ENCODE measurements at regions not wholly inside any gene's neighbourhood (a gene's known extent, or its start where the extent isn't known, plus 50 kb on each side); places are given as distances from the start of the nearest gene placed in this dataset.
"Not testable (repeated sequence)": the region's sequence is repeated elsewhere in the genome, so short reads cannot be mapped to it uniquely, and the experiment has no call there.

DNA sequence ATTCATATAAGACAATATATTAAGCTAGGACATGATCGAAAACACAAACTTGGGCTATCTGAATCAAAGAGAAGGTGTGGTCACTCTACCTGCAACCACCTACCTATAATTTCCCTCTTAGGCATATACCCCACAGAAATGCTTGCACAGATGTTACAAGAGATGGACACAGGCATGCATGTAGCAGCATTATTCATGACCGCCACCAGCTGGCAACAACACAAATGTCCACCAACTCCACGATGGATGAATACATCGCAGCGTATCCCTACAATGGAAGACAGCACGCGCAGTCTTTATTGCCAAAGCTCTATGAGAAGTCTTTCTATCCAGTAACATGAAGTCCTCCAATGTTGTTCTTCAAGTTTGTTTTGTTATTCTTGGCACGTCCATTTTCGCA, 90.8 kb downstream of the ARL4C start:
- no peak for DNase-seq

DNA sequence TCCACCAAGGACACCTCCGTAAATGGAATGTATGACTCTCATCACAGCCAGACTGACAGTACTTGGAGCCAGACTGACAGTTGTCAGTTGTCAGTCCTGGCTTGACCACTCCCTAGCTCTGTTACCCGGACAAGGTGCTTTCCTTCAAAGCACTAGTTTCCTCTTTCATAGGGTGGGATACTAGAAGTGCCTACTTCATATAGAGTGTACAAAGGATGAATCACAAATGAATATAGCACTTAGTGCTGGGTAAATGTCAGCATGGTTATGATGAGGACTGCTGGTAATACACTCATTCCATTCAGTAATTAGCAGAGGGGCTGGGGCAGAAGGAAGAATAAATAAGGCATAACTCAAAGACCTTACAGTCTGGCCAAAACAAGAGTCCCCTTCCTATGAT, 91.4 kb downstream of the ARL4C start:
- DNase-seq: no peak

DNA sequence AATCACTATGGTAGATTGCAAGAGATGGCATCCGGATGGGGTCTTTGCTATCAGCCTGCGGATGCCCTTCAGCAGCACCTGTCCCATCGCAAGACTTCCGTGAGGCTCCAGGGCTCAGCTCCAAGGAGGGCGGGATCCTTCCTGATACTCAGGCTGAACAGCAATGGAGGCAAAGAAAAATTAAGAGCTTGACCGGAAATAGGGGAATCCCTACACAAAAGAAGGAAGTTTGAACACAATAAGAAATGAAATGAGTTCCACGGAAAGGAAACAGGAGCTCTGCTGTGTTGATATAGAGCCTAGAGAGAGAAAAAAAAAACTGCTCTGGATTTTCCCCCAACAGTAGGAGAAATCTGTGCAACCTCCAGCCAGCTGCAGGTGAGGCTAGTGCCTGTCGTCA, 91.9 kb downstream of the ARL4C start:
- no peak for DNase-seq

DNA sequence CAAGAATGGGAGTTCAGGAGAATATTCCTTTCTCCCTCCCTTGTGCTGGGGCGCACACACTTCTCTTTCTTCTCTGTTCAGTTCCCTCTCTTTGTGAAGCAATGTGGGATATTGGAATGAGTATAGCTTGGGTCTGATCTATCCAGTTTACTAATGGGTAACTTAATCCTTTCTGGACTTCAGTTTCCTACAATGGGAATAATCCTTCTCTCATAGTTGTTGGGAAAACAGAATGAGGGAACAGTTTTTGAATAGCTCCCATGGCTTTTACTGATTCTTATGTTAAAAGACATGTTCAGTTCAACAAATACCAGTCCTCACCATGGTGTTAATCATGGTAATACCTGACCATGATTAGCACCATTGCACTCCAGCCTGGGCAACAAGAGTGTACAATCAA, 93.1 kb downstream of the ARL4C start:
- no peak for DNase-seq

DNA sequence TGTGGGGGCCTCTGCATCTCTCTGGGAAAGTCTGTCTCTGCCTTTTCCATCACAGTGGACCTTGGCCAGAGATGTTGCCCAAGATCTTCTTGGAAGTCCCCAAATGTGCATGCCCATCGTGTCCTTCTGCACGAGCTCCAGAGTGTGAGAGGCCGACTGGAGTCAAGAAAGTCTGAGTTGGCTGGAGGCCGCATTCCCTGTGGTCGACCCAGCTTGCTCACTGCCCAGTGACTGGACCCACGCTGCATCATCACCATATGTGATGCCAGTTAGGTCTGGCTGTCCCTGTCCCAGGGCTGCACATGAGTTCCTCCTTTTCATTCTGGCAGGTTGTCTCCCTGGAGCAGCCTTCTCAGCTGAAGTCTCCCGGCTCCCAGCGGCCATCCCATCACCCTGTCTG, 93.8 kb downstream of the ARL4C start:
- no peak for DNase-seq

DNA sequence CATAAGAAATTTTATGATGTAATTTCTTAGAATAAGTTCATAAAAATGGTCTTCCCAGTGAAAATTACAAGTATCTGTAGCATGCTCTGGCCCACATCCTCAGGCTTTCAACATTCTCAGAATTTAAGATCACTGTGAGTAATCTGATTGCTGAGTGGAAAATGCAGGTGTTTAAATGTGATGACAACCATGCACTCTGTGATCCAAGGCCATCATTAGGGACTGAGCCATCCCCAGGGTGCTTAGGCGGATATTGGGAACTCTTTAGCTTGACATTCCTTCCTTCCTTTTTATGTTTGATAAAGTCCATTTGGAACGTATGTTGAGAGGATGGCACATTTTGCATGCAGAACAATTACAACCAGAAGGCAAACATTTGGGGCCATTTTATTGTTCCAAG, 95.5 kb downstream of the ARL4C start:
- no peak for DNase-seq

DNA sequence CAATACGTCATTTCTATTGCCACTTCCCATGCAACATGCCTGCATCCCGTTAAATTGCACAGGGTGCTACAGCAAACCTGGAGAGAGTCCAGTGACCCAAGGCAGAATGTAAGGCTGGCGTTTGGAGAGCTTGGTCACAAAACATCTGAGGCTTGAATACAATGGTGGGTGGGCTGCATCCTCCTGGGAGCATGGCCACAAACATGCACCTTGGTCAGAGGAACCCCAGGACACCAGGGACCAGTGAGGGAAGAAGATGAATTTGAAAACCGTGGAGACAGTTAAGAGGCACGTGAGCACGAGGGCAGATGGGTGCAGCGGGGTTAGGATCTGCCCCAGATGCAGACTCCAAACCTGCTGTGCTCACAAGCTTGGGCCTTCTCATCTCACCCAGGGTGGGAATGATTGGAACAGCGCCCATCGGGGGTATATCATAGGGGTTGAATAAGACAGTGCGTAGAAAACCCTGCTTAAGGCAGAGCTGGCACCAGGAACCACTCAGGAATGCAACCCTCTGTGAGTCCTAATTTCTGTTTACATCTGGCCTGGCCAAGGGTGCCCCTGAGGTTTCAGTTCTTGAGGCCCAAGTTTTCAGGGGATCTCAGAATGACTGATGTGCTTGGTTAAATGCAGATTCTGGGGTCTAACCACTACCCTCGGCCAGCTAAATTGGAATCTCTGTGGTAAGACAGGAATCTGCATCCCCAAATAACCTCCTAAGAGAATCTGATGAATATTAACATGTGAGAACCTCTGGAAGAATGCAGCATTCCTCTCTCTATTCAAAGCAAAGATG, 97.2 kb downstream of the ARL4C start:
- no peak for DNase-seq

DNA sequence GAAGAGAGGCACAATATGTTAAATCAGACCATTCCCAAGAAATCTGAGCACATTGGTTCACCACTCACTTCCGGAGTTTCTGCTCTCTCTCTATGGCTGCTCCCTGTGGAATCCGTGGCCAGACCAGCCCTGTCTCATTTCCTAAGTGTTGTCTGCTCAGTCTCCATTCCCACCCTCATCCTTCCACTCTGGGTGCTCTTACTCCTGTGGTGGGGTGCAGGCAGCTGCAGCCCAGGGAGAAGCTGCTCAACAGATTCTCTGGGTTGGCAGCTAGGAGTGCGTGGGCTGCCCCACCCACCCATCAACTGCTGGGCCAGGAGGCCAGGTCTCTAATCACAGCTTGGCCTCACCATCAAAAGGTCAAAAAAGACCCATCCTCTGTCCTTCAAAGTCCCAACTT, 98.3 kb downstream of the ARL4C start:
- DNase-seq: no peak

DNA sequence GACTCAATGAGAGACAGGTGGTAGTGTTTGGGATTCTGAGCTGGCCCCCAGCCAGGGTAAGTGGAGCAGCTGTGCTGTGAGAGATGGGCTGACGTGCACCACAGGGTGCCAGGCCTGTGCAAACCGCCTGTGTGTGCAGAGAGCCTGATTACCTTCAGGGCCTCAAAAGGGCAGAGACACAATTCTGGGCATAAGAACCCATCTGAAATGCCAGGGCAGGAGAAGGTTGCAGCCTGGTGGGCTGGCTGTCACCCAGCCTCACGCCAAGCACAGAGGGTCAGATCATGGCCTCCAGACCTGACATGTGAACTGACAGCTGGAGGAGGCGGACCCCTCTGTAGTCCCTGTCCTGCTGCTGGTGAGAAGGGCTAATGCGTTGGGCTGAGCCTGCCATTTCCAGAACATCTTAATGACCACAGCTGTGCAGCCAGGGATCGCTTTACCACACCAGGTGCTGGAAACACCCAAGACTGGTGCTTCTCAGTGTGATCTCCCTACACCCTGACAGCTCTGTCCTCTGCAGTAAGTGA, 100.9 kb downstream of the ARL4C start:
- no peak for DNase-seq

DNA sequence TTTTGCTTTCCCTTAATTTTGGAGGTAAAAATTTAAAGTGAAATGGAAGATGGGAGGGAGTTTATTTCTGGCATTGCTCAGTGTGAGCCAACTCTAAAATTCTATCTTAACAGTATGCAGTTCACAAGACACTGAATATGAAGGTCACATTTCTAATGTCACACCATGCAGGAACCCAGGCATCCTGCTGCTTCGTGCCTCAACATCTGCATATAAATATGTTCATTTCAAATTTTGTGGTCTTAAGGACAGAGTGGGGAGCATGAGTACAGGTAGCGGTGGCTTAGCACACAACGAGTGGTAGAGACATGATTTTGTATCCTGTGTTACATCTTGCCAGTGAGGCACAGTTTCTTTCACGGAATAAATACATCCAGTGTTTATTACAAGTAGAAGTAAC, 102.4 kb downstream of the ARL4C start:
- DNase-seq: no peak

DNA sequence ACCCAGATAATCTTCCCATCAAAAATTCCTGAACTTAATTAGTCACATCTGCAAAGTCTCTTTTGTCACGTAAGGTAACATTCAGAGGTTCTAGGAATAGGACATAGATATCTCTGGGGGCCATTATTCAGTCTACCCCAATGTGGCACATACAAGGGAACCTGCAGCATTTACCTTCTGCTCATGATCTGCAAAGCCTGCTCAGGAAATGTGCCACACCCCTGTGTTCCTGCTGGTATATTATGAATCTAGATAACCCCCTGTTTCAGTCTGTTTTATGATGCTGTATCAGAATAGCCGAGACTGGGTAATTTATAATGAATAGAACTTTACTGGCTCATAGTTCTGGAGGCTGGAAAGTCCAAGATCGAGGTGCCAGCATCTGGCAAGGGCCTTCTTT, 103.5 kb downstream of the ARL4C start:
- DNase-seq: no peak

DNA sequence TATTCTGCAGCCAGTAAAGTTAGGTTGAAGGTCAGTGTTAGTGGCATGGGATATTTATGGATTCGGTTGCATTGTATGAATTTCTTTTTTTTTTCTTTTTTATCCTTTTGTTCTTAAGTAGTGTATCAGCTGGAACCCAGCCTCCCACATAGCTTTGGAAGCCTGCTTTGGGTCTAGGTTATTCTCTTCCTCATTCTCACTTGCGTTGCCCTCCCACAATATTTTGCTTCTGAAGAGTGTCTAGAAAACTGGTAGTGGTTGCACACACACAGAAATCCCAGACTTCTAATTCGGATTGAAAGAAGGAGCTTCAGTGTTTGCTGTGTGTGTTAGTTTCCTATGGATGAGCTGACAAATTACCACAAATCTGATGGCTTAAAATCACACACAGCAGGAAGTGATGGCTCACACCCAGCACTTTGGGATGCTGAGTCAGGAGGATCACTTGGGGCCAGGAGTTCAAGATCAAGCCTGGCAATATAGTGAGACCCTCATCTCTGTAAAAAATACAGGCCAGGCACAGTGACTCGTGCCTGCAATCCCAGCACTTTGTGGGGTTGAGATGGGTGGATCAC, 104.8 kb downstream of the ARL4C start:
- DNase-seq: no peak

DNA sequence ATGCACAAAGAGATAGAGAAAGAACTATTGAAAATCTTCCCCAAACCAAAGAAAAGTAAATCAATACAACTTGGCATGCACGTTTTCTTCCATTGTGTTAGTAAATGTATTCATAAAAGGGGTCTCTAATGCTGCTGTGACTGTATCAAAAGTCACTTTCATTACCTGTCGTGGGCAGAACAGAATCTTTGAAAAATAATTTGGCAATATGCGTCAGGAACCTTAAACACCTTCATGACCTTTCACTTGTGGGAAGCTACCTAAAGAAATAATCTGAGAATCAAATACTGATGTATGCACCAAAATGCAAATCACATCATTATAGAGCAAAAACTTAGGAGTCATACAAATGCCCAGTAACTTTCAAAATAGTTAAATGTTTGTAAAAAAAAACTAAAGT, 105.3 kb downstream of the ARL4C start:
- DNase-seq: no peak

DNA sequence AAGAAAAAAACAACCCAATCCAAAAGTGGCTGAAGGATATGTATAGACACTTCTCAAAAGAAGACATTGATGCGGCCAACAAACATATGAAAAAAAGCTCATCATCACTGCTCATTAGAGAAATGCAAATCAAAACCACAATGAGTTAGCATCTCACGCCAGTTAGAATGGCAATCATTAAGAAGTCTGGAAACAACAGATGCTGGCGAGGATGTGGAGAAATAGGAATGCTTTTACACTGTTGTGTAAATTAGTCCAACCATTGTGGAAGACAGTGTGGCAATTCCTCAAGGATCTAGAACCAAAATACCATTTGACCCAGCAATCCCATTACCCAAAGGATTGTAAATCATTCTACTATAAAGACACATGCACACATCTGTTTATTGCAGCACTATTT, 107.2 kb downstream of the ARL4C start:
- not testable (repeated sequence) for DNase-seq

DNA sequence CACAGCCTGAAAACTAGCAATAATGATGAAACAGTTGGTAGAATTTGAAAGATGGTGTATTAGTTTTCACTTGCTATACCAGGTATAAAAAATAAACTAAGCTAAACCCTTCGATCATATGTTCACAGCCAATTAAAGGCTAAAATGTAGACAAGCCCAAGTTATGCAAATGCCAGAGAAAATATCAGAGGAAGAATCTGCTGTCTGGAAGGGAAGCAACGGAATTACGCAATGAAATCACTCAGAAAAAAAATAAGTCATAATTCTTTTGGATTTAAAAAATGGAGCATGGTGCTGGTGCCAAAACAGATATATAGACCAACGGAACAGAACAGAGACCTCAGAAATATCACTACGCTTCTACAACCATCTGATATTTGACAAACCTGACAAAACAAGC, 108.3 kb downstream of the ARL4C start:
- no peak for DNase-seq

DNA sequence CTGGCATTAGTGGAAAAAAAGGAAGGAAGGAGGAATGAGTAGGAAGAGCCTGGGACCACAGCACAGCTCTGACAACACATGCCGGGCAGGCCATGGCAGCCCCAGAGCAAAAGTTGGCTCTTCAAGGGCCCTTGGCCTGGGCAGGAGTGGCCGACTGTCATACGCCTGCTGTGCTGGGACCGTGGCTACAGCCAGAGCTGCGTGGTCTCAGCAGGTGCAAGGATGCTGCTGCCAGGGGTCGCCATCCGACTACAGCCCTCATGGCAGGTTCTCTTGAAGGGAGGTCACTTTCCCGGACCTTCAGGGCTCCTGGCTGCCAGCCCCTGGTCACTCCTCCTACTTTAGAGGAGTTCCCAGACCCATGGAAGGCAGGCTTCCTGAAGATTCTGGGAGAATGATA, 109.9 kb downstream of the ARL4C start:
- DNase-seq: no peak

DNA sequence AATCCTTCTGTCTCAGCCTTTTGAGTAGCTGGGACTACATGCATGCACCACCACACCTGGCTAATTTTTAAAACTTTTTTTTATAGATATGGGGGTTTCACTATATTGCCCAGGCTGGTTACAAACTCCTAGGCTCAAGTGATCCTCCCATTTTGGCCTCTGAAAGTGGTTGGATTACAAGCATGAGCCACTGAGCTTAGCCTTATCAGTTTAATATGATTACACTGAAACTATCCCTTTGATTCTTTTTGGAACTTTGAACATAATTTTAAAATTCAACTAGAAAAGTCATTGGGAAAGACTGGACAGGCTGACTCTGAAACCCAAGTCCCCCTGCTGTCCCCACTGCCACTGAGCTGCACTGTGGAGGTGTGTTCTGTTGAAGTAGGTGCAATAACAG, 114.8 kb downstream of the ARL4C start:
- no peak for DNase-seq

DNA sequence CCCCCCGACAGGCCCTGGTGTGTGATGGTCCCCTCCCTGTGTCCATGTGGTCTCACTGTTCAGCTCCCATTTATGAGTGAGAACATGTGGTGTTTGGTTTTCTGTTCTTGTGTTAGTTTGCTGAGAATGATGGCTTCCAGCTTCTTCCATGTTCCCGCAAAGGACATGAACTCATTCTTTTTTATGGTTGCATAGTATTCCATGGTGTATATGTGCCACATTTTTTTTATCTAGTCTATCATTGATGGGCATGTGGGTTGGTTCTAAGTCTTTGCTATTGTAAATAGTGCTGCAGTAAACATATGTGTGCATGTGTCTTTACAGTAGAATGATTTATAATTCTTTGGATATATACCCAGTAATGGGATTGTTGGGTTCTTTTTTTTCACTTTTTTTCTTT, 117.9 kb downstream of the ARL4C start:
- not testable (repeated sequence) for DNase-seq

DNA sequence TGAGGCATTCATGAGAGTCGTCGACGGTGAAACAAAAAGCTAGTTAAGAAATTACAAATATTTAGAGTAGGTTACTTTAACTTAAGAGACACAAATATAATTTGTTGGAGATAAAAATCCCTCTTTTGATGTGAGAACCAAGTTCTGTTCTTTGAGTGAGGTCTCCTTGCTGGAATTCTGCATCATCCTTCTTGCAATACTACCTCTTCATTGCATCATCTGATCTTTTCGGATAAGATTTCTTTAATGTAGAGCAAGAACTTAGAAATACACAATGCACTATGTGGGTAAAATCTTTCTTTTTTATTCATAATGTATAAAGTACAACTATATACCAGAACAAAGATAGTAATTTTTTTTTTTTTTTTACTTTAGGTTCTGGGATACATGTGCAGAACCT, 118.4 kb downstream of the ARL4C start:
- no peak for DNase-seq

DNA sequence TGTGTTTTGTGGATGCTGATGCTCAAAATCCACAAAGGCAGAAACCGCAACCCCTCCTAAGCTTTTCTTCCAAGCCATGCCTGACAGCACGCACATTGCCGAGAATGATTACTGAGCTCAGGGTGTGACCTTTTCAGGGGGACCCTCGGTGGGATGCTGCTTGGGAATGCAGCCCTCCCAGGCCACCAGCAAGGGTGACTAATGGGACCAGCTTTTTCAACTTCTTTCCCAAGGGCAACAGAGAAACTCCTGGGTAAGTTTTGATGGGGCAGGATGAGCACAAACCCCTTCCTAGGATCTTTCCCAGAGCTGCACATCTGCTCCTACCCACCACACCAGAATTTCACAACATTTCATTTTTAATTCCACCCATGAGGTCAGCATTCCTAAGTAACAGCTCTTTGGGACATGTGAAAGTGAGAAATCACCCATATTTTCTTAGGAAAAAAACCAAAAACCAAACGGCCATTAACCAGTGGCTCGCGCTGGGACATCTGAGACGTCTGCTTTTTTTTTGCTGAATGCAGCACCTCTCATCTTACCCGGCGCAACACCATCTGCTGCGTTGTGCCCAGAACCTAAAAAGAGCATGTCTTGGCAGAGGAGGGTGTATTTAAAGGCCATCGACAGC, 119.0 kb downstream of the ARL4C start:
- no peak for DNase-seq

DNA sequence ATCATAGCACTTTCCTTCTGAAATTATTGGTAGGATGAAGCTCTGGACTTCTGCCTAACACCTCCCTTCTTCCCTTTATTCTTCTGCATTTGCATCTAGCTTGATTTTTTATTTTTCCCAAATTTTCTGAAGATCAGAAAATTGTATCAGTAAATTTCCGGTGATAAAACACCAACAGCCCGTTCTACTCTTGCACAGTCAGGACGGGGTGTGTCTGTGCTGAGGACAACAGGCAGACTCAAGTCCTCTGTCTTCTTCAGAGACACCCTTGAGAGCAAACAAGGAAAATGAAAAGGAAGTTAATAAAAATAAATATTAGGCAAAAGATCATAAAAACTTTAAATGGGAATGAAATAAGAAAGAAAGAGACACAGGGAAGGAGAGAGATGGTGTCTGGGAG, 120.7 kb downstream of the ARL4C start:
- no peak for DNase-seq

DNA sequence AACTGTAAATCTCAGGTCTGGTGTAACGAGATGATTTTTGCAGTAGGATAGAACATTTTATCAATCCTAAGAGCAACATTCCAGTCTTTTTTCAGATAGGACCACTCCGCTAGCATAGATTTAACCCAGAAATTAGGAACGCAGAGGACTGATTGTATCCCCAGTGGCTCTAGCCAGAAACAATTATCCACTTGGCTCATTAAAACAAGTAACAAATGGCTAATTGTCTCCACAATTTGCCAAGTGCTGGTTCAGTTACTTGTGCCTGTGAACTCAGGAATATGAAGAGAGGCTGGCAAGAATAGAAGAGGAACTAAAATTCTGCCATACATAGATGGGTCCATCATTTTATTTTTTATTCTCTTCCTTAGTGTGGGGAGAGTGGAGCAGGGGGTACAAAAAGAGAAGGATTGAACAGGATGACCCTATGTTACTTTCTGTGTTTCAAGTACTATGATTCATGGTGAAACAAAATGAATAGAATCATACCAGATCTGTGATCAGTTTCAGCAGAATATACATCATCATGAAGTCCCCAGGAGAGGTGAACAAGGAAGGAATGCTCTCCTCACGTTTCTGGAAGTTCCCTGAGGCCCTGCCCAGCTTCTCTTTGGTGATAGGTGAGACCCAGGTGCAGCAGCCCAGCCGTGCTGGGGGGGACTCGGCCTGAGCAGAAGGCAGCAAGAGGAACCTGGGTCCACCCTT, 121.6 kb downstream of the ARL4C start:
- DNase-seq: no peak

DNA sequence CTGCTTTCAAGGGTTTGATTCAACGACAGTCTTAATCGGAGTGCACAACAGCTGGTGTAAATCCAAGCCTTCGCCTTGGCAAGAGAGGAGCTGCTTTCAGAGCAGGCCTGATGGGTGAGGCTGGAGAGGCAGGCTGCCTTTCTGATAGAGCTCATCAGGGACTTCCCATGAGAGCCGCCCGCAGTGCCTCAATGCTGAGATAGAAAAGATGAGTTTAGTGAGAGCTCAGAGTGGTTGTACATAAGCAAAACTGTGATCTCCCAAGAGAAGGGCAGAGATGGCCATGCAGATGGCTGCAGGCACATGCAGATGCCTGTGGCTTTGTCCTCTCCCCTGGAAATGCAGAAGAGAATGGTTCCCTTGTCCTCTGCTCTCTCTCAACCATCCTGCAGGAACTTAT, 122.1 kb downstream of the ARL4C start:
- DNase-seq: no peak

All from right kidney (tissue), 1 donor.